ENCODE measurements at regions not wholly inside any gene's neighbourhood (a gene's known extent, or its start where the extent isn't known, plus 50 kb on each side); places are given as distances from the start of the nearest gene placed in this dataset.

DNA sequence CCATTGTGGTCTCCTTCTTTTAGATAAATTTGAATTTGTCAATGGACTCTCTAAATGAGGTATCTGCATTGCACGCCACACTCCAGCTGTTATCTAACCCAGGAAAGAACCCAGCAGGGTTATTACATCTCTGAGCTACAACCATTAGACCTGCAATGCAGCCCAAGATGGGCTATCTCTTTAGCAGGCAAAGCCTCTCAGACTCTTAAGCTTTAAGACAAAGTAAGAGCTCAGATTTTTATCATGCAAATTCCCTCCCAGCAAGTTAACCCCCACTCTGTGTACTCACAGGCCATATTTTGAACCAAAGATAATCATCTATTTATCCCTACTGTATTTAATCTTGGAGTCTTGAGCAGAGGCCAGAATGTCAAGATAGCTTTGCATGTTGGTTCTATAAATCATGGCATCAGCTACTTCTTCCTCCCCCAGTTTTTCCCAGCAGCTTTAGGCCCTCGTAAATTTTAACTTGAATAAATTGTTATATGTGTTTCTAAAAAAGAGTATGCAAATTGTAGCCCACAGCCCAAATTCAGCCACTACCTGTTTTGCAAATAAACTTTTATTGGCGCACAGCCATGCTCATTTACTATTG lies 273.7 kb upstream of the PKDCC start:
- no peak for DNase-seq (ENCODE audit: low read depth)

DNA sequence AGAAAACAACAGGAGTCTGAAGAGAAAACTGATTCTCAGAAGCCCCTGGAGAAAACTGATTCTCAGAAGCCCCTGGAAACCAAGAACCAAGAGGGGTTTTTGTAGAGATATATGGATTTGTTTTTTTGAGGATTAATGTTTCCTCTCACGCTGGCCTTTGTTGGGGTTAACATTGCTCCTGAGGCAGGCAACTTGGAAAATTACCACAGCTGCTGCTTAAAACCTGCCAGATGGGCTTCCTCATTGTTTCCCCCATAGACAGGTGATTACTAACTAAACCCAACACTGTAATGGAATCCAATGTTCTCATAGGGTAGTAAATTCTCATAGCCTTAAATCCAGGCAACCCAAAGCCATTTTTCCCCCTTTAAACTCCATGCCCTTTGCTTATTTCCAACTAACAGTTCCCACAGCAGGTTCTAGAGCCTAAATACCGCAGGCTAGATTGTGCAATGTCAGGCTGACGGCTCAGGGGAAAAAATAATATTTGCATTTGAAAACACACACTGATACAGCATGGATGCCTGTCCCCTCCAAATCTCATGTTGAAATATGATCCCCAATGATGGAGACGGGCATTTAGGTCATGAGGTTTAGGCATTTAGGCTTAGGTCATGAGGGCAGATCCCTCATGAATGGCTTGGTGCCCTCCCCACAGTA lies 272.3 kb upstream of the PKDCC start:
- no peak for DNase-seq (ENCODE audit: low read depth)

DNA sequence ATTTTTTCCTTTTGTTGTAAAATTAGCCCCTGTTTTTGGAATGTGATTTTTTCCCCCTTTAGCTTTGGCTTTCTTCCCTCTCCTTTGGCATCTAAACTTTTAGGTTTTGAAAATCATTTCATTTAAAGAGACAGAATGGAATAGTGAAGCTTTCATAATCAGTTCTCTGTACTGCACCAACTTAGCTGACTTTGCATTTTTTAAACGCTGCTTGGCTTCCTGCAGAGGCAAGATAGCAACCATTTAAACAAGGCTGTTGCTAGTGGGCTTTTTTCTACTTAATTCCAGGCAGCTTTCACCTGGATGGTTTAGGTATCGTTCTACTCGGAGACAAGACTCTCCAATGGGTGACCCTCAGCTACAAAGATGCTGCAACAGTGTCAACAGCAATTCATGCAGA lies 267.9 kb upstream of the PKDCC start:
- DNase-seq (ENCODE audit: low read depth), result no peak

DNA sequence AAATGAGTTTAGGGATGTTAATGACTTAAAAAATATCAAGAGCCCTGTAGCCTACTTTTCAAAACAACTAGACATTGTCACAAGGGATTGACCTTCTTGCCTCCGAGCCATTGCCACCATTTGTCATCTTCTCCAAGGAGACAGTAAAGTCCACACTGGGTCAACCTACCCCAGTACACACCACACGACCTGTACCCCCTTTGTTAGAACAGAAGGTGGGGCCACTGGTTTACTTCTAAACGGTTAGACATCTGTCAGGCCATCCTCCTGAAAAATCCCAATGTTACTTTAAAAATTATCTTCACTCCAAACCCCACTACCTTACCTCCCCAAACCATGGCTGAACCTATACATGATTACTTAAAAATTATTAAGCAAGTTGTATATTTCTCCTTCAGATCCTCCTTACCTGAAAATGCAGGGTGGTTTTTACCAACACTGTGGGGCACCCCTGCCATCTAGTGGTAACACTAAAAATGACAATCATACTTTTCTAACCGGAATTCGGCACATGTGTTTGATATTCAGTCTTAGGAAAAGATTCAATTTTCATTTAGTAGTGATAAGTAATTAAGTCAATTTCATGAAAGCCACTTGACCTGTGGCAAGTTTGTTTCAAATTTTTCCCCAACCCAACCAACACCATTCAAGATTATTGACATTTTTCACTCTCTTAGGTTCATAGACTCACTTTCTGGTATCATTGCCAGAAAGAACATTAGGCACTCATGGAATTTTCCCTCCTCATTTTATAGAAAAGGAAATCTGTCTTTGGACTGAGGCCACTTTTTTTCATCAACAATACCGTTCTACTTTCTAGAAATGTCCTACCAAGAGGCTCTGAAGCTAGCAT lies 265.3 kb upstream of the PKDCC start:
- DNase-seq (ENCODE audit: low read depth), result peak; percentile 33

DNA sequence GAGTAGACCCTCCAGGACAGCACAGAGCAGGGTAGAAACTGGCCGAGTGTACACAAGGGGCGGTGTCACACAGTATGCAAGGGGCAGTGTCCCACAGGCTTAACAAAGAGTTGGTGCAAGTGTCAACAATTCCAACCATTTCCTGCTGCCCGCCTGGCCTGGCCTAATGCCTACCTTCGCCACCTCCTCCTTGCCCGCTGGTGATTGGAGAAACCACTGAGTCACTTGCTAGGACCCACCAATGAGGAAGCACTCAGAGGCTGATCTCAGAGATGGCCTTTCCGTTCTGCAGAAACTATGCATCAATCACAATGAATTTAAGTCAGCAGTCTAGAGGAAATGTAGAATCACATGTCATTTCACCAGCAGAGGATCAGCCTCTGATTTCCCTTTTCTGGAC lies 263.3 kb upstream of the PKDCC start:
- no peak for DNase-seq (ENCODE audit: low read depth)

DNA sequence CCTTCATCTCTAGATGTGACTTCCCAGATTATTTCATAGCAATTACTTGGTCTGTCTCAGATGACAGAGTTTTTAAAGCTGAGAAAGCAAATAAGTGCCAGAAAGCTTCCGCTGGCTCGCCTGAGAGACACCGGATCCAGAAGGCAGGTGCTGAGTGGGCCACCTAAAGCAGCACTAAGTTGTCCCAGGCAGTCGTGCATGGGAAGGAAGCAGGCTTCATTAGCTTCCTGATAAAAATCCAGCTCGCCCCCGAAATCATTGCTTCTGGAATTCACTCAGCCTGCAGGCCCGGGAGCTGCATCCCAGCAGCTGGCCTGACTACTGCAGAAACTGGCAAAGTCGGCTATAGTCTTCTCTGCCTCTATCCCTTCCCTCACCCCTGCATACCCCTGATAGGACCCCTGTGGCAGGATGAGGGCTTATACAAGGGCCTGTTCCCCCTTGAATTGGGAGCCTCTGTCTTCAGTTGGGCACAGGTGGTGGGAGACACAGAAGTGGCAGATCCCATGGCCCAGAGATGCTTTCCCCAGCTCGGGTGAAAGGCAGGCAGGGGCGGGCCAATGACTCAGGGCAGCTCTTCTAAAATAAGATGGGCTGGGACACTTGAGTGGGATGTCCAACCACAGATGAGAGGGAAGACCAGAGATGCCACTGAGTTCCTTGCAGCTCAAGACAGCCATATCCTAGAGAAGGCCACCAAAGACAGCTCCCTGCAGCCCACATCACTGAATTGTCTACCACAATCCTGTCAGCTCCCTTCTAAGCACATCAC lies 262.4 kb upstream of the PKDCC start:
- DNase-seq (ENCODE audit: low read depth), result no peak

DNA sequence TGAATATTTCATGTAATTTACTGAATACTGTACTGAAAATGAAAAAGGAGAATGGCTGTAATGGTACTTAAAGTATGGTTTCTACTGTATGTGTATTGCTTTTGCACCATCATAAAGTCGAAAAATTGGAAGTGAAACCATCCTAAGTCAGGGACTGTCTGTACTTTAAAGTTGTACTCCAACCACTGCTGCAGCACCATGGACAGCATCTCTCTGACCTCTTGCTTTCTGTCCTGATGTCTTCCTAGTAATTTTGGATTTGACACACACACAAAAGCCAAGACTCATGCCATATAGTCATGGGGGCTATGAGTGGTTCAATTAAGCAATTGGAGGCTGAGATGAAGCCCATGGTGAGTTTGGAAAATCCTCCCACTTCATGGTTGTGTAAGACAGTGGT lies 256.3 kb upstream of the PKDCC start:
- DNase-seq (ENCODE audit: low read depth), result peak; percentile 46

DNA sequence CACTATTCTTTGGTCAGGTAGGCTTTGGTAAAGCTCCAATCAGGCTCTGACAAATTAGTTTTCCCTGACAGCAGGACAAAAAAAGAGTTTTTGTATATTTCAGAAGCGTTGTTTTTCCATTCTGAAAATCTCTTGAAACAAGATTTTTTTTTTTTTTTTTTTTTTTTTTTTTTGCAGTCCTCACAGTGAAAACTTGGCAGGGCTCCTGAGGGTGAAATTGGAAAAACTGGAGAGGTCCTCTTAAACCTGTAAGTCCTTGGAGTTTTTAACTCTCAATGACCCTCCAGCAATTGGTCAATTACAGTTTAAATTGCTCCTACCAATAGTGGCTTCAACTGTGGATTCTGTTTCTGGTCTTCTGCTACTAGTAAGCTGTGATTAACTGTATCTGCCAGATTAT lies 244.5 kb upstream of the PKDCC start:
- no peak for DNase-seq (ENCODE audit: low read depth)

DNA sequence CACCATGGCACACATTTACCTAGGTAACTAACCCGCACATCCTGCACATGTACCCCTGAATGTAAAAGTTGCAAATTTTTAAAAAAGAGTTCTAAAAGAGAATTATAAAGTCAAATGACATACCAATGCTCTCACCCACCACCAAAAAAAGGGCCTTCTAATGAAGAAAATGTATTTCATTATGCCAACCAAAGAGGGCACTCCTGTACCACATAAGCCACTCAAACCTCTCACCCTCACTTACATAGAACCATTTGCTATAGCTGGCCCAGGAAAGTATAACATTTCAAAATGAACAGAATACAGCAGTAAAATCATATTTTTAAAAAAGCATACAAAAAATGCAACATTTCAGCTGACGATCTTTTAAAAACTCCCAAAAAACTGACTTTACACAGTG lies 241.5 kb upstream of the PKDCC start:
- peak; percentile 44 for DNase-seq (ENCODE audit: low read depth)

DNA sequence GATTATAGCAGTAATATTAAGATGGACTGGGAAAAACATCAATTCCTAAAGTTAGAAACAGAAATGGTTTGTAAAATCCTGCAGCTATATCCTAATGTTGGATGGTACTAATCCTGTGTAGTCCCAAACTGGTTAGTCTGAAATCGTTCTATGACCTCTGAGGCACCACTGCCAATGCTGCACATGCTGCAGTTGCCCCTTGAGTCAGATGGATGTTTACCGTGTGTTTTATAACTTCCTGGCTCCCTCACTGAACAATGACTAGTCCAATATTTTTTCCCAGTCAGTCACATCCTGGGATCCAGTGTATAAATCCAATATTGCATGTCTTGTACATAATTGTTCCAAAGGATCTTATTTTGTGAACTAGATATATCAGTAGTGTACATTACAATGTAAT lies 226.7 kb upstream of the PKDCC start:
- DNase-seq (ENCODE audit: low read depth), result no peak

DNA sequence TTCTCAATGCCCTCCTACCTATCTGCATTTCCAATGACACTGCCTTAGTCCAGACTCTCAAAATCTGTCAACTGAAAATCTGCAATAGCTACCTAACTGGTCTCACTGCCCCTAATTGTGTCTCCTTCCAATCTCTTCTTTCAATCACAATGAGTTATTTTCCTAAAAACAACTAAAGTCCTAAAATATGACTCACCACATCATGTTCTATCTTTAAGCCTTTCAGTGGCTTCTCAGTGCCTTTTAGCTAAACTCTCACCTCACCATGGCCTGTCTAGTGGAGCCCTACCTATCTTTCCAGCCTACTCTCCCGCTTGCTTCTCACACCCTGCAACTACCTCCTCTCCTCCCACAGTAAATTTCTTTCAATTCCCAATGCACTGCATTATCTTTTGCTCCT lies 220.9 kb upstream of the PKDCC start:
- peak; percentile 39 for DNase-seq (ENCODE audit: low read depth)

DNA sequence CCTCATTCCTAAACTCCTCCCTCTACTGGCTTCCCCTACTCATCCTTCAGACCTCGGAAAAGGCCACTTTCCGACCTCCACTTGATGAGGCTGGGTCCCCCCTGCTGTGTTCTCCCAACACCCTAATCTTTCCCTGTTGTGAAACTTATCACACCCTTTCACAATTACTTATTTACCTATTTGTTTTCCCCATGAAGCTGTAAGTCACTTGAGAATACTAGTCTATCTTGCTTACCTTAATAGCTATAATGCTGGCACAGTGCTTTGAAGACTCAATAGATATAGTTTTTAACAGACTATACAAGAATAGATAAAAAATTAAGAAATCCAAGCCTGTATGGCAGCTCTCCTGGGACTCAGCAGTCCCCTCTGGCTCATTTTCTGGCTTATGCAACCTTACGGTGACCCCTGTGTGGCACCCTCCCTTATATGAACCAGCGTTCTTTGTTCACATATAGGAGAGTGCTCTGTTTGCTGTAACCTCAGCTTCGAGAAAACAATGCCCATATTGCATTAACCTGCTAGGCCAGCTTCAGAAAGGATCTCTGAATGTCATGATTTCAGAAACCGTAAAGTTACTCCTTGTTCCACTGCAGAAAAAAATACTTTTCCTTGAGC lies 220.4 kb upstream of the PKDCC start:
- DNase-seq (ENCODE audit: low read depth), result no peak

DNA sequence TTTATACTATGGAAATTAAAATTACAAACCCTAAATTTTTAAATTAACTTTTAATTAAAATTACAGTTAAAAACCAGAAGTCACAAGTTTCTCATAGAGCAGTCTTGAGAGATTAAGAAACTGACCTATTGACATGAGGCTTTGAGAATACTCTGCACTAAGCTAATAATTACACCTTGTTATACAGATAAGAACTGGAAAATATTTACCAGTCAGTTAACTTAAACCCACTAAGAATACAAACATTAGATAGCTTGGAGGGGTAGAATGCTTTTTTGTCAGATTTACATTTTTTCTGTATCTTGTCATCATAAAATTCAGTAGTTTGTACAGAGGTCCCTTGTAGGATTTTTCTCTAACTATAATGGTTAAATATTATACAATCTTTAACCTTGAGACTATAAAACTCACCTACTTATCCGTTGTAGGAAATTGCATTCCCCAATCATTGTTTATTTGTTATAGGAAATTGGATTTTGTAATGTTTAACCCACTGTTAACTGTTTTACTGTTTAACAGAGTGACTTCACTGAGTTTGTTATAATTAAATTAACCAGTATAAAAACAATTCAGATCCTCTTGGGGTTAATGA lies 219.7 kb upstream of the PKDCC start:
- peak; percentile 87 for DNase-seq (ENCODE audit: low read depth)

DNA sequence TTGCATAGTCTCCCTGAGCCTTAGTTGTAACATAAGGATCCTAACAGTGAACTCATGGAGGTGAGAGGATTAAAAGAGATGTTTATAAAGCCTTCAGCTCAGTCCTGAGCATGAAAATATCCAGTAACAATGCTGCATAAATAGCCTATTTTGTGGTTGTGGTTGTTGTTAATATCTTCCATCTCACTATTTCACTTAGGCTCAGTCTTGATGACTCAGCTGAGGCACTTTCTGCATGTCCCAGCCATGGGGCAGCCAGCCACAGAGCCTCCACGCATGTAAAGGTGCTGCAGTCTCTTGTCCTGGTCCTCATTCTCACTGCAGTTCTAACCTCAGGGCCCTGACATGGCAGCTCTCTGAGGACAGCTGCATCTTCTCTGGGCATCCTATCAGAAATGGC lies 218.8 kb upstream of the PKDCC start:
- peak; percentile 73 for DNase-seq (ENCODE audit: low read depth)

DNA sequence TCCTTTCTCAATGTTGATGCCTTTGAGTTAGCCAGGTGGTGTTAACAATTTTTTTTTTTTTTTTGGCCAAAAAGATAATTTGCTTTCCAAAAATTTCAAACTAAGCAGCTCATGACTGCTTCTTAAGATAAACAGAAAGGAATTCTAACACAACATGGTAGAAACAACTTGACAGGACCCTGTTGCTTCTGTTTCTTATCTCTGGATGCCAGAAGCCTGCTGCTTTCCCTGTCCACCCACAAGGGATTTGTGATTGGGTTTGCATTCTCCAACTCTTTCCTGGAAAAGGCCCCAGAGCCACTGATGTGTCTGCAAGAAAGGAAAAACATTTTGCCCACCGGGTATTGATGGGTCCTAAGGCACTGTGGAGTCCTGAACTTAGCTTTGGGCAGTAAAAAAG lies 217.2 kb upstream of the PKDCC start:
- no peak for DNase-seq (ENCODE audit: low read depth)

DNA sequence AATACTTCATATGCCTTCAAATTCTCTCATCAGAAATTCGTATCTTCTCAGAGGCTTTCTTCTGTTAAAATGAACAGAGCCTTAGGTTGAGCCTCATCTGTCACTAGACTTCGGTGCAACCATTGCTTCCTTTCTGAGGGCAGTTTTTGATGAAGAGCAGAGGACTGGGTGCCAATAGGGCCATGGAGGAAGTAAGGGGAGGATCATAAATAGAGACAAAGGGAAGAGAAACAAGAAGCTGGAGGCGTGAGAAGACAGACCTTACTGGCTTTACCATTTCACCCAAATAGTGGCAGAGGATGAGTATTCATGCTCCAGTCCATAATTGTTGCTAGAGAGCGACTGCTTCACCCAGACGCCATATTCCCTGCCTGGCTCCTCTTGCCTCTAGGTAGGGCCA lies 215.6 kb upstream of the PKDCC start:
- DNase-seq (ENCODE audit: low read depth), result no peak

DNA sequence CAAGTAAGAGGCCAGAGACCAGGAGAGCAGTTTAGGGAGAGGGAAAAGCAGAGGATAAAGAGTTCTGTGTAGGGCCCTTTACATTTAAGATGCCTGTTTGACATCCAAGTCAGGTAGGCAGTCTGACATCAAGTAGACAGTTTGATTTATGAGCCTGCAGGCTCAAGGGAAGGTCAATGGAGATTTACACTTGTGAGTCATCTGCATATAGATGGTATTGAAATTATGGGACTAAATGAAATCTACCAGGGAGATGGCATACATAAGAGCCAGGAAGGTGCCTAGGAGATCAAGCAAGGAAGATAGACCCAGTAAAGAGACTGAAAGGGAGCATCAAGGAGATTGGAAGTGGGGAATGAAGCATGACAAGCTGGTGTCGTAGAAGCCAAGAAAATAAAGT lies 212.4 kb upstream of the PKDCC start:
- no peak for DNase-seq (ENCODE audit: low read depth)

DNA sequence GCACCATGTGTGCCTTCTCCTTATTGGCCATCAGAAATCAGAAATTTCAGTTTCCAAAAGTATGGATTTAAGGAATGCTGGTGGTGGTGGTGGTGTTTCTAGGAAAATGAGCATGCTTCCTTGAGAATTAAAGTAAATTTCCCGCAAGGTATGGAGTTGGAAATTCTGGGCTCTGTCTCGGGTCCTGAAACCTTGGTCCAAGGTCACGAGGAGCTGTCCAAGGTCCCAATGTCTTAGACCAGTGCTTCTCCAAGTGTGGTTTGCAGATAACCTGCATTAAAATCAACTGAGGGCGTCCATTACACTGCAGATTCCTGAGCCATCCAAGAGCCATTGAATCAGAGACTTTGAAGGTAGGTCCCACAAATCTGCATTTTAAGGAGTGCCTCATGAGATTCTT lies 210.9 kb upstream of the PKDCC start:
- DNase-seq (ENCODE audit: low read depth), result peak; percentile 57

DNA sequence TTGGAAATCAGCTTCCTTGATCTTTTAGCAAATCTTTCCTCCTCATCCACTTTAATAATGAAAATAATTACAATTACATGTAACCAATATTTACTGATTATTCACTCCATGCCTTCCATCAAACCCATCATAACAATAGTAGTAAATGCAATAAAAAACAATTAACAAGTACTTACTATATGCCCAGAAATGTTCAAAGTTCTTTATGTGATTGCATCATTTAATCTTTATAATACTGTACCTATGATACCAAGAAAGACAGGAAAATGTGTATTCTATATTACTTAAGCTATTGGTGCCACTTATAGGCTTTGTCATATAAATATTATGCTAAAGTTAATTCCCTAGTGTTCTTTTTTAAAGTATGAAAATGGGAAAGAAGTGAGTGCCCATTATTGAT lies 210.2 kb upstream of the PKDCC start:
- DNase-seq (ENCODE audit: low read depth), result no peak

DNA sequence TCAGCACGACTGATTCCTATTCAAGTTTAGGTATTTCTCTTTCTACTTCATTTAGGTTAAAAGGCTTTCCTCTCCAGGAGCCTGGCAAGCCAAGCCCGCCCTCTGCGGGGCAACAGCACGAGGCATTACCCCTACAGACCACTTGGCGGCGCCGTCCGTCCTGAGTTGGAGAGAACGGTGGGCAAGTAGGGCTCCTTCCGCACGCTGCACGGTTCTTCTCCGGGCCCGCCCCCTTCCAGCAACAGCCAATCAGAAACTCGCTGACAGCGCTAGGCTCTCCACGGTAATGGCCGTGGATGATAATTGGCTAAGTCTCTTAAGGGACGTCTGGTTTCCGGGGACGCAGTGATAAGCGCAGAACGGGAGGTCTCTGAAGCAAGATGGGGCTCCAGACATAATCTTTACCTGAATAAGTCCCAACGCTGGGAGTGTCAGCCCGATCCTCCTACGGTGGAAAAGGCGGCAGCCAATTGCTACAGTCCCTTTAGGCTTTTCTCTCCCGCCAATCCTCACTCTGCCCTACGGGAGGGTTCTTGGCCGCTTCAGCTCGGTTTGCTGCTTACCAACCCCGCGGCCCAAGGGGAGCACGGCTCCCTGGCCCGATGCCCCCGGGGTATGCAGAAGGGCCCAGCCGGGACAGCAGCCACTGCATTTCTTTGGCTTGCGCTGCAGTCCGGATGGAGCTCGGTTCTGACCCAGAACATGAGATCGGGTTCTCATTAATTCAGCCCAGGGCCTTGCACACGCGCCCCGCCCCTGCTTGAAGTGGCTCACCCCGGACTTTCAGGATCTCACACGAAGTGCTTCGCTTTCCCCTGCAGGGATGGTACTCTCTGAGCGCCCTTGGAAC lies 206.9 kb upstream of the PKDCC start:
- DNase-seq (ENCODE audit: low read depth), result peak; percentile 94

DNA sequence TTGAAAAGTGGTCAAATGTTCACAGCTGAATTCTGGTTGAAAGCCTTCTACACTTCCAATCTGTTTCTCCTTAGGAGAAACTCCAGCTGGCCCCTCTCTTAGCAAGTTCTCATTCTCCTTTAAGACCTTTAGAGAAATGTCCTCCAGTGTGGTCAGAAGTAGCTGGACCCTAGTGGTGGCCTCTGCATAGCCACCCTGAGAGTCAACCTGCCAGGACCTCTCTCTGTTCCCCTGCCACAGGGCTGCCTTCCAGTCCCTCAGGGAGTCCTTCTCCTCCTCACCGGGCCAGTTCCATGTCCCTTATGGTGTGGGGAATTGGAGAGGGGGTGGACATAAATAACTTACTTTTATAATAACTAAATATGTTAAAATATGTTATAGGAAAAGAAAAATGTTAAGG lies 200.9 kb upstream of the PKDCC start:
- no peak for DNase-seq (ENCODE audit: low read depth)

Data from renal cortical epithelial cell (primary cell).